C4-2B (cell line): ENCODE measurements at regions not wholly inside any gene's neighbourhood (a gene's known extent, or its start where the extent isn't known, plus 50 kb on each side); places are given as distances from the start of the nearest gene placed in this dataset.

ENCODE experiments used
- ZFX ChIP-seq: fragments of 450-650 bp; IDR thresholded peaks from 2 replicates; pipeline ENCODE4 v1.6.1; 2017
- TF ChIP-seq, protein P1 (sequence below): fragments of 450-650 bp; conservative IDR thresholded peaks from 2 replicates; pipeline ENCODE4 v1.5.1; 2017; ENCODE audit warnings: mild to moderate bottlenecking

DNA sequence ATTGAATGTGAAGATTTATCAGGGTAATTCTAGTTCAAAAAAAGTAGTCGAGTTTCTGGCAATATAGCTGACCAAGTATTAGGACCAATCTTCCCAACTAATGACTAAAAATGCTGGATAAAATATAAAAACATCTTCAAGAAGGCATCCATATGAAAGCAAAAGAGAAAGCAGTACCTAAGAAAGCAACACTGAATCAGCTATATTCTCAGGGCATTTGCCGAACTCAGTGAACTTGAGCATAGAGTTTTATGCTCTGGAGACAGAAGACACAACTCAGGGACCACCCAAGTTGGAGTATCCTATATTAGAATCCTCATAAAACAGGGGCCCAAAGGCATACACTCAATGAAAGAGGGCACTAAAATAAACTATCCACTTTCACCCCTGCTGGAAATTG is 103.7 kb upstream of the HNRNPA3 start:
- TF ChIP-seq, protein P1, sequence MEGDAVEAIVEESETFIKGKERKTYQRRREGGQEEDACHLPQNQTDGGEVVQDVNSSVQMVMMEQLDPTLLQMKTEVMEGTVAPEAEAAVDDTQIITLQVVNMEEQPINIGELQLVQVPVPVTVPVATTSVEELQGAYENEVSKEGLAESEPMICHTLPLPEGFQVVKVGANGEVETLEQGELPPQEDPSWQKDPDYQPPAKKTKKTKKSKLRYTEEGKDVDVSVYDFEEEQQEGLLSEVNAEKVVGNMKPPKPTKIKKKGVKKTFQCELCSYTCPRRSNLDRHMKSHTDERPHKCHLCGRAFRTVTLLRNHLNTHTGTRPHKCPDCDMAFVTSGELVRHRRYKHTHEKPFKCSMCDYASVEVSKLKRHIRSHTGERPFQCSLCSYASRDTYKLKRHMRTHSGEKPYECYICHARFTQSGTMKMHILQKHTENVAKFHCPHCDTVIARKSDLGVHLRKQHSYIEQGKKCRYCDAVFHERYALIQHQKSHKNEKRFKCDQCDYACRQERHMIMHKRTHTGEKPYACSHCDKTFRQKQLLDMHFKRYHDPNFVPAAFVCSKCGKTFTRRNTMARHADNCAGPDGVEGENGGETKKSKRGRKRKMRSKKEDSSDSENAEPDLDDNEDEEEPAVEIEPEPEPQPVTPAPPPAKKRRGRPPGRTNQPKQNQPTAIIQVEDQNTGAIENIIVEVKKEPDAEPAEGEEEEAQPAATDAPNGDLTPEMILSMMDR = no peak
- TF ChIP-seq ZFX = no peak
